HG03139 (cell line): ENCODE measurements at regions not wholly inside any gene's neighbourhood (a gene's known extent, or its start where the extent isn't known, plus 50 kb on each side); places are given as distances from the start of the nearest gene placed in this dataset.
"Not testable (repeated sequence)": the region's sequence is repeated elsewhere in the genome, so short reads cannot be mapped to it uniquely, and the experiment has no call there.

Source experiments
- ATAC-seq: cut with Tn5 transposase; IDR thresholded peaks from one replicate; pipeline ENCODE4 v1.9.1; 2021; ENCODE audit not compliant: unreplicated experiment

DNA sequence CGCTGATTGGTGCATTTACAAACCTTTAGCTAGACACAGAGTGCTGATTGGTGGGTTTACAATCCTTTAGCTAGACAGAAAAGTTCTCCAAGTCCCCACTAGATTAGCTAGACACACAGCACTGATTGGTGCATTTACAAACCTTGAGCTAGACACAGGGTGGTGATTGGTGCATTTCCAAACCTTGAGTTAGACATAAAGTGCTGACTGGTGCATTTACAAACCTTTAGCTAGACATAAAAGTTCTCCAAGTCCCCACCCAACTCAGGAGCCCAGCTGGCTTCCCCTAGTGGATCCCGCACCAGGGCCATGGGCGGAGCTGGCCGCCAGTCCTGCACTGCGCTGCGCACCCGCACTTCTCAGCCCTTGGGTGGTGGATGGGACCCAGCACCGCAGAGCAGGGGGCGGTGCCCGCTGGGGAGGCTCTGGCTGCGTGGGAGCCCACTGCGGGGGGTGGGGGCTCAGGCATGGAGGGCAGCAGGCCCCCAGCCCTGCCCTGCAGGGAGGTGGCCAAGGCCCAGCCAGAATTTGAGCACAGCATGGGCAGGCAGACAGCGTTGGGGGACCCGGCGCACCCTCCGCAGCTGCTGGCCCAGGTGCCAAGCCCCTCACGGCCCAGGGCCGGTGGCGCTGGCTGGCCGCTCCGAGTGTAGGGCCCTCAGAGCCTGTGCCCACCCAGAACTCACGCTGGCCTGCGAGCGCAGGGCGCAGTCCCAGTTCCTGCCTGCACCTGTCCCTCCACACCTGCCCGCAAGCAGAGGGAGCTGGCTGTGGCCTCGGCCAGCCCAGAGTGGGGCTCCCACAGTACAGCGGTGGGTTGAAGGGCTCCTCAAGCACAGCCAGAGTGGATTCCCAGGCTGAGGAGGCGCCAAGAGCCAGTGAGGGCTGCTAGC lies 608.9 kb upstream of the LCORL start:
- ATAC-seq = no peak

DNA sequence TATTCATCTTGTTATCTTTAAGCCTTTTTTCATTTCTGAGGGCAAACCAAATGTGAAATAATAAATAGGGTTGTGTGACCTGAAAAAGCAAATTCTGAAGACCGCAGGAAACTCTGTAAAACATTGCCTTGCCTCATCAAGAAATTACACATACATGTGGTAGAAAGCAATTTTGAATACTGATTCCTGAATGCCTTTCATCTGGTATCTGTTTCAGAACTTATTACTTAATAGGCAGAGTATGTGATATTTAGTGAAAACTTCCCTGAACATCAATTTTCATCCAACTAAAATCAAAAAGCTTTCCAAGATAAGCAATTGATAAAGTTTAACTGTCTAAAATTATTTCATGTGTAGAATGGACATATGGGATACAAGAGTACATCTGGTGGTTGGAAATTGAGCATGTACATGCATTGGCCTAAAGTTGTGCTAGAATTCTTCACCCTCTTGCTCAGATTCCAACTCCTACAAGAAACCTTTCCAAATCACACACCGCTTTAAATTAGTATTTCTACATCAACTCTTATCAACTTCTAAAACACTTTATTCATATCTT lies 606.0 kb upstream of the LCORL start:
- no peak for ATAC-seq

DNA sequence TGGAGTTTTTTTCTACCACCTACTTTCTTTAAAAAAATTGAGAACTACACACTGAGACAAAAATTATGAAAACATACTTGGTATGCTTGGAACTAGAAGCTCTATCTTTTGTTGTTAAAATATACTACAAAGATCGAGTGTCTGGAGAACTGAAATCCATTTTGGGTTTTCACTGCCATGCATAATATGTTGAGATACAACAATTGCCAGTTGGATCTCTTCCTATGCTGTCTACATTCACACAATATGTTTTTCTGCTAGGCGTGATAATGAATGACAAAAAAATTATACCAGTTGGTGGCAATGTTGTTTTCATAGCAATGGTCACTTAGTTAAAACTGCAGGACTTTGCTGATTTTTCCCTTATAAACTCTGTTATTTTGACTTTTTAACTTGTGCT lies 605.4 kb upstream of the LCORL start:
- no peak for ATAC-seq

DNA sequence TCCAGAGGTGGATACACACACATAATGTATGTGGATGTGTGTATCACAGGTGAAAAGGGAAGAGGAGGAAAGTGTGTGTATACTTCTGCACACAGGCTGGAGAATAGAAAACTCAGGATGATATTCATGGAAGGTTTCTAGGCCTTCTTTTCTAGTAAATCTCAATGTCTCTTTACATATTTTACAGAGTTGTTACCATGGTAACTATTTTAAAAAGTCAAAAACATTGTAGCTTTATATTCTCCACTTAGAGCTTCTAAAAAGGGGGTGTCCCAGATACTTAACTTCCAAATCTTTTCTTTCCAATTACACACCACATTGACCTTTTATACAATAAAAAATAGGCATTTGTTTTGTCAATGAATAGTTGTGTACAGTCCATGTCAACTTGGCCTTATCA lies 604.8 kb upstream of the LCORL start:
- no peak for ATAC-seq

DNA sequence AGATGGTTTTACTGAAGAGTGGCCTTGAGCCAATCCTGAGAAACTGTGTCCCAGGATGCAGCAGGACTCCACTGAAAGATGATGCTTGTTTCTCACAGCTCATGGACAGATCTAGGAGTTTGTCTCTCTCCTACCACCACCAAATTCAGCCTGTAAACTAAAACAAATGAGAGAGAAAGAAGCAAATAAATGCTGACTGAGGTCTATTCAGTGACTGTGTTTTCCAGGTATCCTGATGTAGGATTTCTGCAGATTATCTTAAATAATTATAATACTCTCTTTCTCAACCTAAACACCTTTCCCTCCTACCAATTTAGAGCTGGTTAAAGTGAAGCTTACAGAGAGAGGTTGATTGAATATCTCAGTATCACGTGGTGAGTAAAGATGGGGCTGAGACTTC lies 599.6 kb upstream of the LCORL start:
- no peak for ATAC-seq

DNA sequence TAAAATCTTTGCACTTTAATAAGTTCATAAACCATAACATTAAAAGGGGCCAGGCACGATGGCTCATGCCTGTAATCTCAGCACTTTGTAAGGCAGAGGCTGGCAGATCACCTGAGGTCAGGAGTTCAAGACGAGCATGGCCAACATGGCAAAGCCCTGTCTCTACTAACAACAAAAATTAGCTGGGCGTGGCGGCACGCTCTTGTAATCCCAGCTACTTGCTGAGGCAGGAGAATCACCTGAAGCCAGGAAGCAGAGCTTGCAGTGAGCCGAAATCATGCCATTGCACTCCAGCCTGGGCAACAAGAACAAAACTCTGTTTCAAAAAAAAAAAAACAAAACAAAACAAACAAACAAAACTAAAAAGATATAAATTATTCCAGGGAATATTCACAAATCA lies 595.2 kb upstream of the LCORL start:
- ATAC-seq = no peak

DNA sequence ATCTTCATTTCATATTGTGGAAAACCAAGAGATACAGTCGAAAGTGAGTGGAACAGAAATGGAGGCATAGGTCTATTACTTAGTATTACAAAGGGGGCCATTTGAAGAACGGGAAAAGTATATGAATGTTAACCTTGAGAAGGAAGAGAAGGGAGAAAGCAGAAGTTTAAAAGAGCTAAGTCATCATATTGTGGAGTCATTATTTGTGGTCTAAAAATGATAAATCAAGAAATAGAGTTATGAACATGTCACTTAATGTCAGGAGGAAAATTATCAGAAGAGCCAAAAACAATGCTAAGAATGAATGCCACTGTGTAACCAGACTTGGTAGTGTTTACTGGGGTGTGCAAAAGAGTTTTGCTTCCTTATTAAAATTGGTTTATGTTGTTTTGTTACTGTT lies 589.5 kb upstream of the LCORL start:
- ATAC-seq = no peak

DNA sequence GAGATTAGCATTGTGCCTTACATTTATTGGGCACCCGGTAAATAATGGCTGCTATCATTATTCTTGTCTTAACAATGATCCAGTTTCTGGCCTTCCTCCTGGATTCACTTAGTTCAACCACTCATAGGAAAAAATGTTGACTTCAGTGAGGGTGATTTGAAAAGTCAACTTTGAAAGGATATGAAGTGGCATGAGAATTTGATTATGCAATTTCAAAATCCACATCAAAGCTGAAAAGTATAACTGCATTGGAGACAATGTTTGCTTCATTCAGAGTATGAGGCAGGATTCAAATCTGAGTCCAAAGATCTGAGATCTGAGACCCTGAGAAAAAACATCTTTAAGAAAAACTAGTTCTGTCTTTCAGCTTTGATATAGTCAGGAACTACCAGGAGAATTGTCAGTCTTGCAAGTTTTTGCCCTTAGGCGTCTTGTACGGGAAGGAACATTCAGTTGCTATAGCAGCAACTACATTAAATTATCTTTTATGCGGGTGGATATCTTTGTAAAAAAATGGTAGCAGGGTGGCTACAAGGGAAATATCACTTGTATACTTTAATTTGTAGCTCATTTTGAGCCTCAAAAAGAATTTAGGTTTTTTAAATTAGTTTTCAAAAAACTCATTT lies 587.5 kb upstream of the LCORL start:
- ATAC-seq = no peak

DNA sequence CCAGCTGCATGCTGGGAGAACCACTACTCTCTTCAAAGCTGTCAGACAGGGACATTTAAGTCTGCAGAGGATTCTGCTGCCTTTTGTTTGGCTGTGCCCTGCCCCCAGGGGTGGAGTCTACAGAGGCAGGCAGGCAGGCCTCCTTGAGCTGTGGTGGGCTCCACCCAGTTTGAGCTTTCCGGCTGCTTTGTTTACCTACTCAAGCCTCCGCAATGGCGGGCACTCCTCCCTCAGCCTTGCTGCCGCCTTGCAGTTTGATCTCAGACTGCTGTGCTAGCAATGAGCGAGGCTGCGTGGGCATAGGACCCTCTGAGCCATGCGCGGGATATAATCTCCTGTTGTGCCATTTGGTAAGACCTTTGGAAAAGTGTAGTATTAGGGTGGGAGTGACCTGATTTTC lies 581.1 kb upstream of the LCORL start:
- not testable (repeated sequence) for ATAC-seq

DNA sequence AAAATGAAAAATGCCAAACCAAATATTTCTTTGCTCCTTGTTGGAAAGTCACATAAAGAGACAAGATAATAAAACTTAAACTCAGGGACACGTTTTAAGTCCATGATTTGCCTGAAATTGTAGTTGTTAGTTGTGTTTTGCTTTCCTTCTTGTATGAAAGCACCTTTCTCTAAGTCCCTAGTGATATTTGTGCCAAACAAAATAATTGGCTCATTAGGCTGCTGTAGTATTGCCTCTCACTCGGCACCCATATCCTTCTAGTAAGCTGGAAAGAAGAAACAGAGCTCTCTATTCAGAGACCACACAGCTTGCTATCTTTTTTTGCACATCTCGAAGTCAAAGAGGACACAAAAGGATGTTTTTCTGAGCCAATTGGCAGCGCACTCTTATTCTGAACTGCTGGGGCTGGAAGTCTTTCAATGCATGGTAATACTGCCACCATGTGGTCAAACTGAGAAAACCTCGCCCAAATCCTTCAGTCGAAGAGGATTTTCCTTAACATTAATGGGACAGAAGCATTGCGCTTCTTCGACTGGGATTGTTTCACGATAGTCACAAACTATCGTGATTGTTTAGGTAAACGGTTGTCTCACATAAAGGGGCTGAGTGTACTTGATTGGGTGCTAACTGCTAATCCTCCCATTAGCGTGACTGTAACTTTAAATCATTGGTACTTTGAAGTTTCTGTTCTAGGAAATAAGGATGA lies 571.9 kb upstream of the LCORL start:
- ATAC-seq = peak; percentile 78

DNA sequence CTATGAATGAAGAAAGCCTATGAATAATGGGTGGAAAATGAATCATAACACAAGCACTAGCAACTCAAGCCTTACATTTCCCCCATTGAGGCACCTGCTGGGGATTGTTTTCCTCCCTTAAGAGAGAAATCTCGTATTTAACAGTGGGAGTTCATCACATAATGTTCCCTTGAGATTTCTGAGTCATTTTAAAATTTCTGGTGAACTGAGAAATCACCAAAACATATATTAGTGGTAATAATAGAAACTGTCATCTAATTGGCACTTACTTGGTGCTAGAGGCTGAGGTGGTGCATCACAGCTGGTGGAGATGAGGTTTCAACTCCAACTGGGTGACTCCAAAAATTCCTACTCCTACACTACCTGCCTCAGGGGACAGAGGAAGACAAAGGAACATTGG lies 561.3 kb upstream of the LCORL start:
- ATAC-seq = no peak

DNA sequence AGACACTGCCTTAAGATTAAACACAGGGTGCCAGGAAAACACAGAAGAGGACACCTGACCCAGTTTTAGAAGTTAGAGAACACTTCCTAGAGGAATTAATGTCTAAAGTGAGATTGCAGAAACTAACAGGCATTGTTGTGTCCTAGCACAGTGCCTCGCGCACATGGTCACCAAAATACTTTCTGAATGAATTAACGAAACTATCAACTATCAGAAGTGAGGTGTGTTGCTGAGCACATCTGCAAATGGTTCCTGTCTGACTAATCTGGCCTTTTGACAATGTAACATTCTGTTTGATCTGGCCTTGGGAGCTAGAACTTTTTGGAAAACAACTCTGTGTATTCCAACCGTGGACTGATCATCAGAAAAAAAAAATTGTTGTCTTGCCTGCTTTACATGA lies 556.8 kb upstream of the LCORL start:
- ATAC-seq = no peak

DNA sequence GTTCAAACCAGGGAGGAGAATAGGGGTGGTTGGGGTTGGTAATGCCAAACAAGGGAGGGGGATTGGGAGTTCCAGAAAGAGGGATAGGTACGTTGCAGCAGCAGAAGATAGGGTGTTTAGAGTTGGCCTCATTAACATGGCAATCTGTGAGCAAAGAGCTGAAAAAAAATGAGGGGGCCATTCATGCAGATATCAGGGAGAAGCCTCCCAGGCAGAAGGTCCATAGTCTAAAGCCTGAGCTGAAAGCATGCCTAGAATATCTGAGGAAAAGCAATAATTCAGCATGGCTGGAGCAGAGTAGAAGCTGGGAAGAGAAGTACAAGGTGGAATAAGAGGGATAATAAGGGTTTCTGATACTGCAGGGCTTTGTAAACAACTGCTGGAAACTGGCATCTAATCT lies 550.9 kb upstream of the LCORL start:
- ATAC-seq = no peak

DNA sequence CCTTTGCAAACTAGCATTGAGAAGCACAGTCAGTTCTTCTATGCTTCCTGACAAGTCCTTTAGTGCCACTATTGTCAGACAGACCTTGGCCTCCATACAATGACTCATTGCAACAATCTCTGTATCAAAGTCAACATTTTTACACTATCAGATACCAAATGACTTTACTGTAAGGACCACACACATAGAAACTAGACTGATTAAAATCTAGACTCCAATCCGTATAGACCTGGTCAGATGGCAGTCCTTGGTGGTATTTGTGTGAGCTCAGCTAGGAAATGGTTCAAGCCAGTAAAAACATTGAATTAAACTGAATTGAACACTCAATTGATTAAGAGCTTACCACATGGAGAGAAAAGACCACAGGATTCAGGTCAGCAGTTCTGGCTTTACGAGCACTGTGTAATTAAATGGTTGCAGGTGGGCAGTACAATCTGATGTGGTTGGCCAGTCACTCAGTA lies 549.8 kb upstream of the LCORL start:
- no peak for ATAC-seq

DNA sequence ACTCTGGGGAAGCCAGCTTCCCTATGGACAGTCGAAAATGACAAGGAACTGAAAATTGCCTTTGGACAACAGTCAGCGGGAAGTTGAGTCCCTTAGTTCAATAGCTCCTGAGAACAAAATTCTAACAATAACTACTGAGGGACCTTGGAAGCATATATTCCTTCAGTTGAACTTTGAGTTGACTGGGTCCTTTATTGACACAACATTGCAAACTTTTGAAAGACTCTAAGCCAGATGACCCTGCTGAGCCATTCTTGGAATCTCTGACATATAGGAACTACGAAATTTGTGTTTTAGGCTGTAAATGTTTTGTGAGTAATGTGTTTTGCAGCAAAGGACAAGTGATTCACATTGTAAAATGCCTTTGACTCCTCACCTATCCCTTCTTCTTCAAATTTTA lies 548.8 kb upstream of the LCORL start:
- no peak for ATAC-seq

DNA sequence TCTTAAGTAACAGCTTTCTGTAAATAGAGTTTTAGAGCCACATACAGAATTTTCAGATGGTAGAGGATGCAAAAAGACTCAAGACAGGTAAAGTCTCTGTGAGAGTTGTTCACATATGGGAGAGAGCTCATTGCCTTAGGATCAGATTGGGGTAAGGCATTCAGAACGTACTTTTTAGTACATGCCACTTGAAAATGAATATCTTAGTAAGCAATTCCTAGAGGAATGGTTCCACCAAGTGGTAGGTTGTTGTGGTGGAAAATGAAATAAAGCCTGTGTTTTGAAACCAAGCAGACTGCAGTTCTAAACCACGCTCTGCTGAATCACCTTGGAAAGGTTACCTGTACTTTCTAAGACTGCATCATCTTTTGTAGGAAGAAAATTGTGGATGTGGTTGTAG lies 547.0 kb upstream of the LCORL start:
- no peak for ATAC-seq

DNA sequence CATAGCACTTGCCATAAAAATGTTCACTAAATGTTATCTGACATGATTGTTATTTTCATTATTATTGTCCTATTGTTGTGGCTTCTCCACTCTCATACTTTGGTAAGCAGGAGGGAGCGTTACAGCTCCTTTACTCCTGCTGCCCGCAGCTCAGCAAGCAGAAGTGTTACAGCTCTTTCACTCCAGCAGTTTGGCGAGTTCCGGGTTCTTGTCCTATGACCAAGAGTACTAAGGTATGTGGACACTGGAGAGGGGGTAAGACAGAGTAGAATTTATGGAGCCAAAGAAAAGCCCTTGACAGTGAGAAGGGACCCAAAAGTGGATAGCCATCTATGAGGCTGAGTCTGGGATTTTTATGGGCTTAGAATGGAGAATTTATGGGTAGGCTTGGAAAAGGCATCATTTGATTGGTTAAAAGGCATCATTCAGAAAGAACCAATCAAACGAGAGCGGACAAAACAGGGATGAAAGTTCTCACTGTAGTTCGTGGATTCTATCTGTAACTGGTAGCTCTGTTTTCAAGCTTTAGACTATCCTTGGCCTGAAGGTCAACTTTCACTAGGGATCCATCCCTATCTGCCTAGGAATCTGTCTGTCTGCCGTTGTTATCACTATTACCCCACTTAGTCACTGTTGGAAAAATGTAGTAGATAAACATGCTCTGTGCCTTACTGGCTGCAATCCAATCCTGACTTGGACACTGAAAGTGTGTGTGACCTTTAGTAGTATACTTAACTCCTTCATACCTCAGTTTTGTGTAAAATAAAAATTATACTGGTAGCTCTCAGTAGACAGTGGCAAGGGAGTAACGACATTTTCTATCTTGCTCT lies 545.6 kb upstream of the LCORL start:
- ATAC-seq = no peak

DNA sequence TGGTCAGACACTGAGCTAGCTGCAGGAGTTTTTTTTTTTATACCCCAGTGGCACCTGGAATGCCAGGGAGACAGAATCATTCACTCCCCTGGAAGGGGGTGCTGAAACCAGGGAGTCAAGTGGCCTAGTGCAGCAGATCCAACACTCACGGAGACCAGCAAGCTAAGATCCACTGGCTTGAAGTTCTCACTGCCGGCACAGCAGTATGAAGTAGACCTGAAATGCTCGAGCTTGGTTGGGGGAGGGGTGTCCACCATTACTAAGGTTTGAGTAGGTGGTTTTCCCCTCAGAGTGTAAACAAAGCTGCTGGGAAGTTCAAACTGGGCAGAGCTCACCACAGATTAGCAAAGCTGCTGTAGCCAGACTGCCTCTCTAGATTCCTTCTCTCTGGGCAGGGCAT lies 537.9 kb upstream of the LCORL start:
- no peak for ATAC-seq

DNA sequence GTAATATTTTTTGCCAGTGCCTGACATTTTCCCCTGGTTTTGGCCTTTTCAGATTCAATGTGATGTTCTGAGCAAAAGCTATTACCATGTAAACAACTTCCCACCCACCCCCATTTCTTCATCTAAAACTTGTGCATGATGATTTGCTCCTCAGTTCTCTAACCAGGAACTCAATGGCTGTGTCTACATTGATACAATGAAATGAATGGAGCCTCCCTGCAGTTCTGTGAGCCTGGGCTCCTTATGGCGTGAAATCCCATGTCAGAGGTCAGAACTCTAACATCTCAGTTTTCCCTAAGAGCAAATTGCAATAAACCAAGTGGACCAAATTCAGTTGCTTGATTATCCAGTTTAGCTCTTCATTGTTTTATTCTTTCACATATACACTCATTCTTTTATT lies 534.8 kb upstream of the LCORL start:
- ATAC-seq = no peak

DNA sequence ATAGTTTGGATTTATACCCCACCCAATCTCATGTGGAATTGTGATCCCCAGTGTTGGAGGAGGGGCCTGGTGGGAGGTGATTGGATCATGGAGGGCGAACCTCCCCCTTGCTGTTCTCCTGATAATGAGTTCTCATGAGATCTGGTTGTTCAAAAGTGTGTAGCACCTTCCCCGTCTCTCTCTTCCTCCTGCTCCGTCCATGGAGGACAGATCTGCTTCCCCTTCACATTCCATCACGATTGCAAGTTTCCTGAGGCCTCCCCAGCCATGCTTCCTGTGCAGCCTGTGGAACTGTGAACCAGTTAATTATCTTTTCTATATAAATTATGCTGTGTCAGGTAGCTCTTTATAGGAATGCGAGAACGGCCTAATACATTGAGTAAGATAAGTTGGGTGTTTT lies 518.8 kb upstream of the LCORL start:
- no peak for ATAC-seq

DNA sequence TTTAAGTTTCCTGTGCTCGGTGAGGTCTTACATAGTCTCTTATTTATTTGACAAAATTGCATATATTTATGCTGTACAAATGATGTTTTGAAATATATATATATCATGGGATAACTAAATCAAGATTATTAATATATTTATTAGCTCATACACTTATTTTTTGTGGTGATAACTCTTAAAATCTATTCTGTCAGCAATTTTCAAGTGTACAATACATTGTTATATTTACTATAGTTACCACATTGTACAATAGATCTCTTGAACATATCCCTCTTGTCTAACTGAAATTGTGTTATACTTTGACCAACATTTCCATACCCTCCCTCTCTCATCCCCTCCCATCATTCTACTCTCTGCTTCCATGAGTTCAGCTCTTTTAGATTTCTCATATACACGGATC lies 516.6 kb upstream of the LCORL start:
- no peak for ATAC-seq
